Skin of body (tissue), 2 donors: ENCODE measurements at regions not wholly inside any gene's neighbourhood (a gene's known extent, or its start where the extent isn't known, plus 50 kb on each side); places are given as distances from the start of the nearest gene placed in this dataset. TPM values are rescaled to one million over a fixed set of nuclear protein-coding genes. Genes with fewer than 3 reads are reported as not detected.

Source experiments
- DNase-seq: peaks from one replicate; lab custom pipeline; 2025; lab: John Stamatoyannopoulos, UW
- small RNA-seq: library from RNA; depleted of rRNA; stranded (forward); fragments of <200 nt; gene quantifications from one replicate; pipeline ENCODE3, GENCODE V24; 2014; ENCODE audit warnings: low replicate concordance

GRCh38 chr2:207479198-207479785 is 50.5 kb upstream of the CREB1 start:
- DNase-seq = no peak

Small RNA genes lying in the stretch of these regions (small RNA-seq; reads per million reads assigned to genes)
- gene MIR1302-4 = not detected
